Stimulated activated CD8-positive, alpha-beta memory T cell treated with anti-CD3 and anti-CD28 coated beads, Interleukin-7, amount 100 ng/mL, for 24 hours (primary cell): ENCODE measurements at regions not wholly inside any gene's neighbourhood (a gene's known extent, or its start where the extent isn't known, plus 50 kb on each side); places are given as distances from the start of the nearest gene placed in this dataset.

Source experiments
- DNase-seq: peaks from one replicate; pipeline ENCODE4 v3.0.0-alpha.2; 2020; ENCODE audit warnings: low read depth

GRCh38 chr2:9738535-9739496 is 104.5 kb upstream of the TAF1B start:
- DNase-seq = no peak

GRCh38 chr2:9739531-9739964 is 103.7 kb upstream of the TAF1B start:
- peak; percentile 37 for DNase-seq

GRCh38 chr2:9740382-9741073 is 102.7 kb upstream of the TAF1B start:
- no peak for DNase-seq

- DNase-seq = no peak
Measured at GRCh38 chr2:9741110-9741509, 102.2 kb upstream of the TAF1B start.

- no peak for DNase-seq
Measured at GRCh38 chr2:9742601-9743000, 100.7 kb upstream of the TAF1B start.

- DNase-seq = no peak
Measured at GRCh38 chr2:9744256-9745004, 98.8 kb upstream of the TAF1B start.

- DNase-seq = no peak
Measured at GRCh38 chr2:9745153-9745899, 97.9 kb upstream of the TAF1B start.

GRCh38 chr2:9747396-9747795 is 95.9 kb upstream of the TAF1B start:
- no peak for DNase-seq

- no peak for DNase-seq
Measured at GRCh38 chr2:9748577-9748976, 94.7 kb upstream of the TAF1B start.

GRCh38 chr2:9749546-9750223 is 93.6 kb upstream of the TAF1B start:
- no peak for DNase-seq

- DNase-seq = no peak
Measured at GRCh38 chr2:9750224-9751215, 92.8 kb upstream of the TAF1B start.

GRCh38 chr2:9751831-9752230 is 91.4 kb upstream of the TAF1B start:
- no peak for DNase-seq

- peak; percentile 77 for DNase-seq
Measured at GRCh38 chr2:9752441-9753275, 90.6 kb upstream of the TAF1B start.

- peak; percentile 24 for DNase-seq
Measured at GRCh38 chr2:9753276-9753600, 90.0 kb upstream of the TAF1B start.

- peak; percentile 36 for DNase-seq
Measured at GRCh38 chr2:9753665-9754531, 89.4 kb upstream of the TAF1B start.

GRCh38 chr2:9754532-9754887 is 88.8 kb upstream of the TAF1B start:
- no peak for DNase-seq

- no peak for DNase-seq
Measured at GRCh38 chr2:9755008-9755407, 88.3 kb upstream of the TAF1B start.

GRCh38 chr2:9755638-9756037 is 87.6 kb upstream of the TAF1B start:
- no peak for DNase-seq
